Frontal cortex (tissue), 3 donors: ENCODE measurements at regions not wholly inside any gene's neighbourhood (a gene's known extent, or its start where the extent isn't known, plus 50 kb on each side); places are given as distances from the start of the nearest gene placed in this dataset.
A peak's percentile ranks its signal among the peaks of the same experiment; 100 is the strongest.

Source experiments
- DNase-seq, 2 donors: peaks; one replicate each; pipeline ENCODE4 v3.0.0; 2012; ENCODE audit warnings: low spot score in 2 of 2
- FAIRE-seq: peaks from 2 replicates; lab custom pipeline; 2012; peaks lifted over from hg19 to GRCh38; lab: Jason Lieb, UNC
- donor health status: control.
- donor health status: control.
- donor health status: control.

DNA sequence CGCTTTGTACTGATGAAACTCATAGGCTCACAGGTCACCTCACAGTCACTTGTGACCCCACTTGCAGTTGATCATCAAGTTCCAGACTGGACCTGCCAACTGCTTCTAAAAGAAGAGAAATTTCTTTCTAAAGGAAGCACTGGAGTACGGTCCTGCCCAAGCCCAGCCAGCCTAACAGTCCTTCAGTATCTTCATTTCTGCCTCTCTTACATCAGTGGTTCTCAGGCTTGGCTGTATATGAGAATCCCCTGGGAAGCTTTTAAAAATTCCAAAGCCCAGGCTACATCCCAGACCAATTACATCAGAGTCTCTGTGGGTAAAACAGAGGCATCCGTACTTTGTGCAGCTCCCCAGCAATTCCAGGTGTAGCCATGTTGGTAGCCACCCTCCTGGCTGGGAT is 282.1 kb downstream of the NFIB start:
- DNase-seq (no peak), FAIRE-seq (no peak)

GRCh38 chr9:14031060-14031414 is 282.9 kb downstream of the NFIB start:
- DNase-seq (no peak), FAIRE-seq (no peak)

GRCh38 chr9:14030375-14031059 is 283.4 kb downstream of the NFIB start:
- FAIRE-seq (no peak), DNase-seq (no peak)

GRCh38 chr9:14029806-14030374 is 284.1 kb downstream of the NFIB start:
- DNase-seq (no peak), FAIRE-seq (no peak)

DNA sequence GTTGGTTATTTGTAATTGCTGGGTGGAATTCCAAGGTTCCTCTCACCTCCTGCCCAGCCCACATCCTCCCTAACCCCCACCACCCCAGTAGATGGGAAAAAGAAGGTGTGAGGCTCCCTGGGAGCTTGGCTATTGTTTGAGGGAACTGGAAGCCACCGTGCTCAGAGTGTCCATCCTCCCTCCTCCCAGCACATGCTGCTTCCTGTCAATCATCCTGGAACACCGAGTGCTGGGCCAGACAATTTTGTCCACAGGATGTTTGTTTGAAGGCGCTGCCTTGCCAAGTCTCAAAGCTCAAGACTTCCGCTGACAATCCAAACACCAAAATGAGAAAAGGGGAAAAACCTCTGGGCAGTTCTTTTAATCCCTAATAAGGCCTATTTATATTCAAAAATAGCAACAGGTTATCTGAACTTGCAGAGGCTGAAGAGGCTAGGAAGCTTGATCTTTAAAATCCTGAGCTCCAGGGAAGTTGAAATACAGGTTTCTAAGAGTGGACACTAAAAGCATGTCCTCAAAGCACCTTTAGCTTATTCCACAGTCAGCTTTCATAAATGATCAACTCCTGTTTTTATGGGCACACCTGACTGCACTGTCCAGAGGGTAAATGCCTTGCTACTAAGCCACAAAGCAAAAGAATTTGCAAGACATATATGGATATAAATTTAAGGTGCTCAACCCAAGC is 286.7 kb downstream of the NFIB start:
- DNase-seq (no peak), FAIRE-seq (no peak)

GRCh38 chr9:14025741-14026140 is 288.2 kb downstream of the NFIB start:
- DNase-seq (no peak), FAIRE-seq (no peak)

DNA sequence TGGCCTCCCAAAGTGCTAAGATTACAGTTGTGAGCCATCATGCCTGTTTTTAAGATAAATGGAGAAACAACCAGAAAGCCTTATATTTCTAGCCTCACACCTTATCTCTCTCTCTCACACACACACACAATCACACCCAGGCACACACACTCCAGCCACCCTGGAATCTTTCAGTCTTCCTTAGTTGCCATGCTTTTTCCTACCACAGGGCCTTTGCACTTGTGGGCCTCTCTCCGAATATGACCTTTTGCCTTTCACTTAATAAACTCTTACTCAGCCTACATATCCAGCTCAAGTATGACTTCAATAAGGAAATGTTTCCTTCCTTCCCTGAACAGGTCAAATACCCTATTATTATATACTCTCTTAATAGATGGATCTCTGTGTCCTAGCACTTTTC is 290.7 kb downstream of the NFIB start:
- FAIRE-seq = no peak

DNA sequence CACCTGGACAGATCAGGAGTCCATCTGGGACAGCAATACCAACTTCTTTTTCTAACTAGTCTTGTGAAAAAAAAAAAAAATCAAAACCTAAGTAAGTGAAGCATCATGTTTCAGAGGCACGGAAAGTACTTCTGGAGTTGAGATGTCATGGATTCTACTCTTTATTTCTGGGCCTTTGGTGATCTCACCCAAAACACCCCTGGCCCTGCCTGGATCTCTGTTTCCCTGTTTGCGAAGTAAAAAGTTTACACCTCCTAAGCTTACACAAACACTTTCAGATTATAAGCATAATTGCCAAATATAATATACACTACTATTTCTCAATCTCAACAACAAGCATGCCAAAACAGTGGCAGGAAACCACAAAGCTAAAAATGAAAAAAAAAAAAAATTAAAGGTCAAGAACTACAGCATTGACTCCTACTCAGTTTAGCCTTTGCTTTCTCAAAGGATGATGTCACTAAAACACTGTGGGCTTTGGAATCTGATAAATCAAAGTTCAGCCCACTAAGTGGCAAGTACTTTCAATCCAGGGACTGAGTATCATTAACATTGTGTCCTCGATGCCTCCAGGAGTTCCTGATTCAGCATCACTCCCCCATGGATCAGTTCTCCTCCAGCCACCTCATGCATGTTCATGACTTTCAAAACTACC is 291.9 kb downstream of the NFIB start:
- DNase-seq (no peak), FAIRE-seq (no peak)

More for the DNA sequence above, 290.7 kb downstream of the NFIB start:
- no peak for DNase-seq

DNA sequence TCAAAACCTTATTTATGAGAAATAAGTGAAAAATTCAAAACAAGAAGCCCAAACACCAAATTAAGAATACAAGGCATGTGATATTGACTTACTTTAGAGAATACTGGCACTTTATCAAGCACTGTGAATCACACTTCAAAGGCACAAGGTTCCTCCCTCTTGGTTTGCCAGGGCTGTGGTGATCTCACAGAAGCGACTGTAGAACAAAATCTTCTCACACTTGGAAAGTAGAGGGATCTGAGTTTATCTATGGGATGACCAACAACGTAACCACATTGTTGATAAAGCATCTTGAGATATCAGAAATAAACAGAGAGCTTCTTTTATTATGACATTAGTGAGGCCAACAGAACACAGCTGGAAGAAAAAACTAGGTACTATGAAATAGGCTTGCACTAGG is 295.9 kb downstream of the NFIB start:
- FAIRE-seq (no peak), DNase-seq (no peak)

- DNase-seq = no peak
- peak; percentile 87 for FAIRE-seq
Observed at GRCh38 chr9:14014744-14015143, 299.2 kb downstream of the NFIB start.

DNA sequence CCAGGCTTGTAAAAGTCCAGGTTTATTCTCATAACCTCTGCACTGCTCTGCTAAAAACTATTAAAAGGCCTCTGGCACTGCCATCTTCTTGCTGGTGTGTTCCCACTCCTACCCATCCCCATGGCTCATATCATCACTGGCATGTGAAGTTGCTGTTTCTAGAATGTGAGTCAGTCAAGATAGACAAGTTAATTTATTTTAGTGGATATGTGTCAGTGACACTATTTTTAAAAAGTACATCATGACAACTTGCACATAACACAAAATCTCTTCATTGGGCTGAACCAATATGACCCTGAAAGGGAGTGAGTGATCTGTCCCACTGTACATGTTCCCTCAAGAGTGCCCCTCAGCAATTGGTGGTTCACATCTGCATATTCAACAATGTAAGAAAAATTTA is 299.7 kb downstream of the NFIB start:
- no peak for FAIRE-seq

GRCh38 chr9:14011799-14012560 is 302.0 kb downstream of the NFIB start:
- no peak for FAIRE-seq
- no peak for DNase-seq

More for the DNA sequence above, 299.7 kb downstream of the NFIB start:
- no peak for DNase-seq

- DNase-seq (no peak), FAIRE-seq (no peak)
Observed at GRCh38 chr9:14007190-14007769, 306.7 kb downstream of the NFIB start.

DNA sequence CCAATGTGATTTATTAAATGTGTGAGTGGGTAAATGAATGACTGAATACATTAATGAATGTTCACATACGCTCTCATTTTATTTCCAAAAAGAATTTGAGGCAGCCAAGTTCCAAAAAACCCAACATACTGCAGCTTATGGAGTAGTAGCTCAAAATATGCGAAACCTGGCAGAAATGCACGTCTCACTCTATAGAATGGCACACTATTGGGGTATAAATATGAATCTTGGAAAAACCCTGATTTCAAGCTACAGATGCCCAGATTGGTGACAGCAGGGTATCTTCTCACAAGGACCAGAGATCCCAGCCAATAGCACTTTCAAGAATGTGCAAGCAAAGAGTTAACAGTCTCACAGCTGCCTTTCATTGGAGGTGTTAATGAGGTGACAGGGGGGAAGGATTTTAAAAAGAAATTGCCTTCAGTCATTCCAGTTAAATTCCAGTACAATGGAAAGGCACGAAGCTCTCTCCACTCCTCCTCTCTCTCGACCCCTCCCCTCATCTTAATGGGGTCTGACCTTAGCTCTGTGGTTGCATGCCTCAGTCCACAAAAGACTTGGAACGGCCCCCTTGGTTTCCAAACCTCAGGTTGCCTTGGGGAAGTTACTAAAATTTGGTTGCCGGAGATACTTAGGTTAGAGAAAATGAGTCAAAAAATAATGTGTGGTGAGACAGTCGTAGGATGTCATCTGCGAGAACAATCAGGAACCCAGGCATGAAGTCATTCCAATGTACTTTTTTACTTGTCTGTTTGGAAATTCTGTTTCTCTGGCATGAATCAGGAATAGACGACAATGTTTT is 307.4 kb downstream of the NFIB start:
- DNase-seq (peak in 1 of 2 donors; percentile 18), FAIRE-seq (no peak)

- DNase-seq = no peak
- FAIRE-seq = no peak
Observed at GRCh38 chr9:14004110-14004509, 309.8 kb downstream of the NFIB start.

- FAIRE-seq = no peak
- no peak for DNase-seq
Observed at GRCh38 chr9:13994240-13994639, 319.7 kb downstream of the NFIB start.

- DNase-seq = no peak
- FAIRE-seq = no peak
Observed at GRCh38 chr9:13993632-13994185, 320.2 kb downstream of the NFIB start.

- FAIRE-seq (no peak), DNase-seq (no peak)
Observed at GRCh38 chr9:13992138-13993088, 321.5 kb downstream of the NFIB start.
